BLaER1 (cell line): ENCODE measurements at regions not wholly inside any gene's neighbourhood (a gene's known extent, or its start where the extent isn't known, plus 50 kb on each side); places are given as distances from the start of the nearest gene placed in this dataset.

Experiments
- H3K27ac ChIP-seq: shearing (Covaris generic); formaldehyde crosslinking; 2 replicates; pipeline ENCODE4 v1.8.1; 2022
- H3K27me3 ChIP-seq: shearing (Covaris generic); formaldehyde crosslinking; 2 replicates; pipeline ENCODE4 v1.8.1; 2022
- H3K36me3 ChIP-seq: shearing (Covaris generic); formaldehyde crosslinking; 2 replicates; pipeline ENCODE4 v1.8.1; 2022
- H3K4me1 ChIP-seq: shearing (Covaris generic); formaldehyde crosslinking; 2 replicates; pipeline ENCODE4 v1.8.1; 2022
- H3K4me2 ChIP-seq: shearing (Covaris generic); formaldehyde crosslinking; 2 replicates; pipeline ENCODE4 v1.8.1; 2022
- H3K4me3 ChIP-seq: shearing (Covaris generic); formaldehyde crosslinking; 2 replicates; pipeline ENCODE4 v1.8.1; 2022
- H3K9ac ChIP-seq: shearing (Covaris generic); formaldehyde crosslinking; 2 replicates; pipeline ENCODE4 v1.8.1; 2022
- H3K9me3 ChIP-seq: shearing (Covaris generic); formaldehyde crosslinking; 2 replicates; pipeline ENCODE4 v1.8.1; 2022
- H4K20me1 ChIP-seq: shearing (Covaris generic); formaldehyde crosslinking; 2 replicates; pipeline ENCODE4 v1.8.1; 2022
- Cebpa-rat ChIP-seq: shearing (Covaris generic); IDR thresholded peaks from 2 replicates; pipeline ENCODE4 v1.8.1; 2022

- H3K4me2 ChIP-seq: no peak overlapping the region
- no peak overlapping the region for H3K9ac ChIP-seq
- H3K27ac ChIP-seq: no peak overlapping the region
- no peaks in the 10 kb centered on the region for H3K9me3 ChIP-seq
- H4K20me1 ChIP-seq: no peaks in the 10 kb centered on the region
- H3K27me3 ChIP-seq: no peaks in the 10 kb centered on the region
- H3K4me1 ChIP-seq: no peaks in the 10 kb centered on the region
- H3K4me3 ChIP-seq: no peak overlapping the region
- no peaks in the 10 kb centered on the region for H3K36me3 ChIP-seq
- no peak for TF ChIP-seq Cebpa-rat
These were observed 293.5 kb upstream of the CNR1 start for GRCh38 chr6:88459643-88460042.

- no peak overlapping the region for H3K4me3 ChIP-seq
- H3K9ac ChIP-seq: no peak overlapping the region
- no peak overlapping the region for H3K4me2 ChIP-seq
- TF ChIP-seq Cebpa-rat: no peak
- no peaks in the 10 kb centered on the region for H3K27me3 ChIP-seq
- H3K4me1 ChIP-seq: no peaks in the 10 kb centered on the region
- no peaks in the 10 kb centered on the region for H3K36me3 ChIP-seq
- H3K27ac ChIP-seq: no peak overlapping the region
- H3K9me3 ChIP-seq: no peaks in the 10 kb centered on the region
- H4K20me1 ChIP-seq: no peaks in the 10 kb centered on the region
These were observed 293.0 kb upstream of the CNR1 start for GRCh38 chr6:88459189-88459588.

GRCh38 chr6:88458662-88459061 lies 292.5 kb upstream of the CNR1 start:
- Histone ChIP-seq H3K4me2 (no peak overlapping the region), H3K27ac (no peak overlapping the region), H3K9ac (no peak overlapping the region), H4K20me1 (no peaks in the 10 kb centered on the region), H3K27me3 (no peaks in the 10 kb centered on the region), H3K36me3 (no peaks in the 10 kb centered on the region), H3K9me3 (no peaks in the 10 kb centered on the region), H3K4me1 (no peaks in the 10 kb centered on the region), H3K4me3 (no peak overlapping the region)
- TF ChIP-seq Cebpa-rat: no peak

- Histone ChIP-seq H3K9me3 (no peaks in the 10 kb centered on the region), H3K4me2 (no peak overlapping the region), H4K20me1 (no peaks in the 10 kb centered on the region), H3K27me3 (no peaks in the 10 kb centered on the region), H3K4me3 (no peak overlapping the region), H3K4me1 (no peaks in the 10 kb centered on the region), H3K36me3 (no peaks in the 10 kb centered on the region), H3K9ac (no peak overlapping the region), H3K27ac (no peak overlapping the region)
- no peak for TF ChIP-seq Cebpa-rat
These were observed 290.2 kb upstream of the CNR1 start for GRCh38 chr6:88456221-88456859.

GRCh38 chr6:88455317-88455716 lies 289.2 kb upstream of the CNR1 start:
- Histone ChIP-seq H3K27me3 (no peaks in the 10 kb centered on the region), H3K4me2 (no peak overlapping the region), H4K20me1 (no peaks in the 10 kb centered on the region), H3K9ac (no peak overlapping the region), H3K4me1 (no peaks in the 10 kb centered on the region), H3K4me3 (no peak overlapping the region), H3K9me3 (no peaks in the 10 kb centered on the region), H3K36me3 (no peaks in the 10 kb centered on the region), H3K27ac (no peak overlapping the region)
- no peak for TF ChIP-seq Cebpa-rat

GRCh38 chr6:88454658-88455057 lies 288.5 kb upstream of the CNR1 start:
- Histone ChIP-seq H3K27me3 (no peaks in the 10 kb centered on the region), H4K20me1 (no peaks in the 10 kb centered on the region), H3K4me2 (no peak overlapping the region), H3K9ac (no peak overlapping the region), H3K4me3 (no peak overlapping the region), H3K27ac (no peak overlapping the region), H3K9me3 (no peaks in the 10 kb centered on the region), H3K4me1 (no peaks in the 10 kb centered on the region), H3K36me3 (no peaks in the 10 kb centered on the region)
- no peak for TF ChIP-seq Cebpa-rat

- Histone ChIP-seq H3K9me3 (no peaks in the 10 kb centered on the region), H3K4me1 (no peaks in the 10 kb centered on the region), H3K4me2 (no peak overlapping the region), H3K36me3 (no peaks in the 10 kb centered on the region), H3K27me3 (no peaks in the 10 kb centered on the region), H3K9ac (no peak overlapping the region), H4K20me1 (no peaks in the 10 kb centered on the region), H3K27ac (no peak overlapping the region), H3K4me3 (no peak overlapping the region)
- TF ChIP-seq Cebpa-rat: no peak
These were observed 283.6 kb upstream of the CNR1 start for GRCh38 chr6:88449770-88450169.

- no peak for TF ChIP-seq Cebpa-rat
- H3K9ac ChIP-seq: no peak overlapping the region
- no peaks in the 10 kb centered on the region for H3K27me3 ChIP-seq
- H3K4me1 ChIP-seq: peaks cover 9% of the 10 kb centered on the region; the same call in 1 of the 2 replicates
- H3K36me3 ChIP-seq: no peaks in the 10 kb centered on the region
- no peak overlapping the region for H3K4me2 ChIP-seq
- H3K27ac ChIP-seq: no peak overlapping the region
- H4K20me1 ChIP-seq: no peaks in the 10 kb centered on the region
- no peaks in the 10 kb centered on the region for H3K9me3 ChIP-seq
- no peak overlapping the region for H3K4me3 ChIP-seq
These were observed 279.2 kb upstream of the CNR1 start for GRCh38 chr6:88445188-88445965.

- H3K9ac ChIP-seq: no peak overlapping the region
- H3K9me3 ChIP-seq: no peaks in the 10 kb centered on the region
- no peak overlapping the region for H3K4me2 ChIP-seq
- H3K27ac ChIP-seq: no peak overlapping the region
- no peak overlapping the region for H3K4me3 ChIP-seq
- H3K4me1 ChIP-seq: peaks cover 9% of the 10 kb centered on the region; the same call in 1 of the 2 replicates
- no peaks in the 10 kb centered on the region for H4K20me1 ChIP-seq
- TF ChIP-seq Cebpa-rat: no peak
- H3K27me3 ChIP-seq: no peaks in the 10 kb centered on the region
- H3K36me3 ChIP-seq: no peaks in the 10 kb centered on the region
These were observed 277.4 kb upstream of the CNR1 start for GRCh38 chr6:88443554-88443953.

- H3K4me1 ChIP-seq: peaks cover 9% of the 10 kb centered on the region; the same call in 1 of the 2 replicates
- no peaks in the 10 kb centered on the region for H3K9me3 ChIP-seq
- H4K20me1 ChIP-seq: no peaks in the 10 kb centered on the region
- no peak overlapping the region for H3K9ac ChIP-seq
- no peak overlapping the region for H3K4me3 ChIP-seq
- no peak overlapping the region for H3K27ac ChIP-seq
- no peaks in the 10 kb centered on the region for H3K27me3 ChIP-seq
- TF ChIP-seq Cebpa-rat: no peak
- H3K4me2 ChIP-seq: no peak overlapping the region
- H3K36me3 ChIP-seq: no peaks in the 10 kb centered on the region
These were observed 276.6 kb upstream of the CNR1 start for GRCh38 chr6:88442737-88443136.
